Esophagus muscularis mucosa (tissue), 4 donors: ENCODE measurements at regions not wholly inside any gene's neighbourhood (a gene's known extent, or its start where the extent isn't known, plus 50 kb on each side); places are given as distances from the start of the nearest gene placed in this dataset.

Experiments
- DNase-seq: peaks from one replicate; pipeline ENCODE4 v3.0.0-alpha.2; 2017; ENCODE audit errors: extremely low spot score
- H3K27ac ChIP-seq, 4 donors: fragments of 200-600 bp; sonication (generic); replicated peaks in 1 of 4; 1 replicate in 3 of 4; 2 replicates in 1 of 4; pipeline ENCODE4 v1.5.1; 2016 to 2019; ENCODE audit warnings: mild to moderate bottlenecking in 1 of 4
- H3K27me3 ChIP-seq, 4 donors: fragments of 200-600 bp; sonication (generic); one replicate each; pipeline versions ENCODE4 v1.5.1 to v1.6.0; 2016 to 2019
- H3K36me3 ChIP-seq, 4 donors: fragments of 200-600 bp; sonication (generic); one replicate each; pipeline ENCODE4 v1.5.1; 2016 to 2019
- H3K4me1 ChIP-seq, 4 donors: fragments of 200-600 bp; sonication (generic); one replicate each; pipeline ENCODE4 v1.5.1; 2016 to 2019
- H3K4me3 ChIP-seq, 4 donors: fragments of 200-600 bp; sonication (generic); 1 replicate in 2 of 4; 2 replicates in 2 of 4; pipeline ENCODE4 v1.5.1; 2016 to 2019; ENCODE audit warnings: mild to moderate bottlenecking in 4 of 4, moderate library complexity in 1 of 4
- H3K9me3 ChIP-seq, 4 donors: fragments of 200-600 bp; sonication (generic); 1 replicate in 3 of 4; 2 replicates in 1 of 4; pipeline ENCODE4 v1.5.1; 2016 to 2019
- EP300 ChIP-seq: sonication (generic); formaldehyde crosslinking; IDR thresholded peaks from one replicate; pipeline ENCODE4 v1.6.1; 2017; ENCODE audit warnings: antibody characterized with exemption
- POLR2A ChIP-seq: fragments of 450-650 bp; IDR thresholded peaks from one replicate; pipeline ENCODE4 v1.6.1; 2017; ENCODE audit warnings: antibody characterized with exemption, moderate library complexity, mild to moderate bottlenecking, low read depth
- POLR2AphosphoS5 ChIP-seq, 2 donors: sonication (generic); formaldehyde crosslinking; IDR thresholded peaks; one replicate each; pipeline ENCODE4 v1.6.1; 2017; ENCODE audit warnings: antibody characterized with exemption in 2 of 2
- WGBS: methylation state at CpG from one replicate; pipeline ENCODE4 v1.1.5; 2018; 5-methylcytosine and 5-hydroxymethylcytosine counted together
- intact Hi-C: fragments of 100-400 bp; cut with DNase I; formaldehyde crosslinking; loops from one replicate; pipeline ENCODE4 v1.15.1; 2023
- TF ChIP-seq, protein P1 (sequence below), 3 experiments: fragments of 200-600 bp in 2 of 3; fragments of 450-650 bp in 1 of 3; sonication (generic) in 2 of 3; IDR thresholded peaks; one replicate each; pipeline ENCODE4 v1.5.1; 2017 to 2019; ENCODE audit warnings: antibody characterized with exemption in 3 of 3, mild to moderate bottlenecking in 2 of 3, moderate library complexity in 1 of 3

DNA sequence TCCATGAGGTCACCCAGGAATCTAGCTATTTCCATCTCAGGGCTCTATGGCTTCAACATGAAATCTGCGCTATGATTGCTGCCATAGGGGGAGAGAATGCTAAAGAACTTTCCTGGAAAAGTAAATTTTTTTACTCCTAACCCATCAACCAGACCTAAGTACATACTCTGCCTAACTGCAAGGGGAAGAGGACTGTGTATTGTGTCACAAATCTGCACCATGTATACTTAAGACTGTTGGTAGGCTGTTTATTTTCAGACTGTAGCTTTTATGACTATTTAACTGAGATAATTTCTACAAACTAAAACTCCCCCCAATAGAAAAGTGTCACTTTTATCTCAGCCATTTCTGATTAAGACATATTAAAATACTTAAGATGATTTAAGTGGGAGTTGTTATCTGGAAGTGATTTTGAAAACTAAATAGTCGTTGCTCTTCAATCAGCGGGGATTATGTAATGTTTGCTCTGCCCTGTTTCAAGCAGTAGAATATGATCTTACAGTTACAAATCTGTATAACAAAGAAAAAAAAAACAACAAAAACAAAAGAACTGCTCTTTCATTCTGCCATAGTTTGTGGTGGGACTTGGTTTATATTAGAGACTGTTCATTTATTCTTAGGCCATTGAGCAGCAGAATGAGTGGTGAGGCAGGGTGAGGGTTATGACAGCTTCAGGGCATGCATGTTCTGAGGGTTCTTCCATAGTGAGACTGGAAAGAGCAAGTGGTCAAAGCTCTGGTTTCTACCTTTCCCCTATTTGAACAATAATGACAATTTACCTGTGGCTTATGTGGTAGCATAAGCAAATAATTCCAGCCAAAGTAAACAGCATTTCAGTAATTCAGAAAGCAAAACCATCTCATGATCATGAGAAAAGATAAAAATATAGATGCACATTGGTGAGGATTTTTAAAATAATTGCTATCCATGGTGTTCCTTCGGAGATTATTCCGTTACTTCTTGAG, 126.3 kb upstream of the CEP162 start:
- WGBS, result 77% methylated on average over 5 of the region's 5 CpGs
- Histone ChIP-seq H3K36me3 (no peaks in the 10 kb centered on the region), H3K4me3 (no peak overlapping the region), H3K9me3 (no peaks in the 10 kb centered on the region), H3K27ac (no peak overlapping the region), H3K4me1 (no peaks in the 10 kb centered on the region), H3K27me3 (no peaks in the 10 kb centered on the region)
- no peak for DNase-seq
- TF ChIP-seq POLR2A, result no peak
- no peak for TF ChIP-seq POLR2AphosphoS5 (IDR thresholded peaks at IDR 0.05)
- TF ChIP-seq, protein P1, sequence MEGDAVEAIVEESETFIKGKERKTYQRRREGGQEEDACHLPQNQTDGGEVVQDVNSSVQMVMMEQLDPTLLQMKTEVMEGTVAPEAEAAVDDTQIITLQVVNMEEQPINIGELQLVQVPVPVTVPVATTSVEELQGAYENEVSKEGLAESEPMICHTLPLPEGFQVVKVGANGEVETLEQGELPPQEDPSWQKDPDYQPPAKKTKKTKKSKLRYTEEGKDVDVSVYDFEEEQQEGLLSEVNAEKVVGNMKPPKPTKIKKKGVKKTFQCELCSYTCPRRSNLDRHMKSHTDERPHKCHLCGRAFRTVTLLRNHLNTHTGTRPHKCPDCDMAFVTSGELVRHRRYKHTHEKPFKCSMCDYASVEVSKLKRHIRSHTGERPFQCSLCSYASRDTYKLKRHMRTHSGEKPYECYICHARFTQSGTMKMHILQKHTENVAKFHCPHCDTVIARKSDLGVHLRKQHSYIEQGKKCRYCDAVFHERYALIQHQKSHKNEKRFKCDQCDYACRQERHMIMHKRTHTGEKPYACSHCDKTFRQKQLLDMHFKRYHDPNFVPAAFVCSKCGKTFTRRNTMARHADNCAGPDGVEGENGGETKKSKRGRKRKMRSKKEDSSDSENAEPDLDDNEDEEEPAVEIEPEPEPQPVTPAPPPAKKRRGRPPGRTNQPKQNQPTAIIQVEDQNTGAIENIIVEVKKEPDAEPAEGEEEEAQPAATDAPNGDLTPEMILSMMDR (IDR thresholded peaks at IDR 0.05), result no peak
- no peak for TF ChIP-seq EP300
- intact Hi-C loops, result no loop called here

DNA sequence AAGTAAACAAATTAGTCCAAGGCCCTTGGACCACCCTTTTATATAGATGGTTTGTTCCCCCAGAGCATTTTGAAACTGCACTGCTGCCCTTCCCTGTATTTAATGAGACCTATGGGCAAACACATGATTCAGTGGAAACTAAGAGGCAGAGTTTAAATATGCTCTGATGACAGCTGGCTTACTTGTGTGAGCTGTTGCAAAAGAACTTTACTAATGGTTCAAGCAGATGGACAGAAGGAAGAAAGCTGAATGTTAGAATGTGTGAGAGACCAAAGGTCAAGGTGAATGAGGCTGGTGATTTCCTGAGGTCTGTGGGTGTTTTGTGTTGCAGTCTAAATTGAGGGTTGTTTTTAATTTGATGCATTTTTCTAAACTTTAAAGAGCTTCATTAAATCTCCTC, 123.0 kb upstream of the CEP162 start:
- H3K27me3 ChIP-seq, result no peaks in the 10 kb centered on the region
- no peak for DNase-seq
- no peak overlapping the region for H3K4me3 ChIP-seq
- TF ChIP-seq, protein P1 (IDR thresholded peaks at IDR 0.05), result no peak
- TF ChIP-seq EP300, result no peak
- no peak for TF ChIP-seq POLR2AphosphoS5 (IDR thresholded peaks at IDR 0.05)
- TF ChIP-seq POLR2A, result no peak
- no peaks in the 10 kb centered on the region for H3K9me3 ChIP-seq
- no peaks in the 10 kb centered on the region for H3K36me3 ChIP-seq
- intact Hi-C loops, result no loop called here
- no peak overlapping the region for H3K27ac ChIP-seq
- H3K4me1 ChIP-seq, result no peaks in the 10 kb centered on the region

DNA sequence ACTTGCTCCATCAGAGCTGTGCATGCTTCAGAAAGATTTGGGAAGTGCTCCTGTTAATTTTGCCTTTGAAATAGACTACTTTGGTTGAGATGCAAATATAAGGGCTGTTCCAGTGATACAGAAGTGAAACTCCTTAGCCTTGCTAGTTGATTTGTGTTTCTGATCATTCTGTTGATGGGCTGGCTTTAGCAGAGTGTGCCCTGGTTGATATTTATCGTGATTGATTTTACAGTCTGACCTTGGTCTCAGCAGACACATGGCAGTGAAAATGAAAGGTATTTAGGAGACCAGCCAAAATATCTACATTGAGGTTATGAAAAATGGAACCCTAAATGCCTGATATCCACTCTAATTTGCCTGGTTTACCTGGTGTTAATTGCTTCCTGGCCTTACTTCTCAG, 122.1 kb upstream of the CEP162 start:
- Histone ChIP-seq H3K27me3 (no peaks in the 10 kb centered on the region), H3K9me3 (no peaks in the 10 kb centered on the region), H3K4me3 (no peak overlapping the region), H3K4me1 (no peaks in the 10 kb centered on the region), H3K36me3 (no peaks in the 10 kb centered on the region), H3K27ac (no peak overlapping the region)
- intact Hi-C loops, result no loop called here
- no peak for DNase-seq
- WGBS, result 94% methylated on average over 1 of the region's 1 CpG
- TF ChIP-seq EP300, result no peak
- TF ChIP-seq, protein P1 (IDR thresholded peaks at IDR 0.05), result no peak
- TF ChIP-seq POLR2AphosphoS5 (IDR thresholded peaks at IDR 0.05), result no peak
- TF ChIP-seq POLR2A, result no peak

DNA sequence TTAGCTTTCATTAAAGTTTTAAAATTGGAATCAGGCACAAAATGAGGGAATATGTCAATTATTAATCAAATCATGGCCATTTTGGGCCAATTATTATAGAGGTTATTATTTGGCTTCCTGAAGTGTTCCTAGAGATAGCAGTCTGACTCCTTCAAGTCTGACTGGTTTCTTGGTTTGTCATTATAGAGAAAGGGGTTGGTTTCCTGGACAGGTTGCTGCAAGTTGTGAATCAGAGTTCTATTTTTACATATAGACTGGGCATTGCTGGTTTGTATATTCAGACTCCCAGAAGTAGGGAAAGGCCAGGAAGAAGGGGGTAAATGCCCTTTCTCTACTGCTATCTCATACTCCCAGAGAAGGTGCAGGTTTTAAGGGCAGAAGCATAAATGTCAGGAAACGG, 121.4 kb upstream of the CEP162 start:
- WGBS, result 74% methylated on average over 1 of the region's 1 CpG
- H3K4me3 ChIP-seq, result no peak overlapping the region
- intact Hi-C loops, result no loop called here
- H3K27me3 ChIP-seq, result no peaks in the 10 kb centered on the region
- no peaks in the 10 kb centered on the region for H3K36me3 ChIP-seq
- DNase-seq, result no peak
- TF ChIP-seq POLR2A, result no peak
- TF ChIP-seq, protein P1 (IDR thresholded peaks at IDR 0.05), result no peak
- H3K9me3 ChIP-seq, result no peaks in the 10 kb centered on the region
- H3K27ac ChIP-seq, result no peak overlapping the region
- H3K4me1 ChIP-seq, result no peaks in the 10 kb centered on the region

- H3K4me3 ChIP-seq, result no peak overlapping the region
- H3K27me3 ChIP-seq, result no peaks in the 10 kb centered on the region
- intact Hi-C loops, result no loop called here
- H3K27ac ChIP-seq, result no peak overlapping the region
- TF ChIP-seq, protein P1 (IDR thresholded peaks at IDR 0.05), result no peak
- TF ChIP-seq EP300, result no peak
- TF ChIP-seq POLR2AphosphoS5 (IDR thresholded peaks at IDR 0.05), result no peak
- no peak for TF ChIP-seq POLR2A
- no peak for DNase-seq
- H3K9me3 ChIP-seq, result no peaks in the 10 kb centered on the region
- H3K36me3 ChIP-seq, result no peaks in the 10 kb centered on the region
- H3K4me1 ChIP-seq, result no peaks in the 10 kb centered on the region
Observed at GRCh38 chr6:84346372-84346771, 118.9 kb upstream of the CEP162 start.
